GM18858 (cell line): ENCODE measurements at regions not wholly inside any gene's neighbourhood (a gene's known extent, or its start where the extent isn't known, plus 50 kb on each side); places are given as distances from the start of the nearest gene placed in this dataset.
"Not testable (repeated sequence)": the region's sequence is repeated elsewhere in the genome, so short reads cannot be mapped to it uniquely, and the experiment has no call there.

Source experiments
- ATAC-seq: cut with Tn5 transposase; IDR thresholded peaks from one replicate; pipeline ENCODE4 v1.9.1; 2021; ENCODE audit not compliant: unreplicated experiment

GRCh38 chr3:187795207-187795960, 50.1 kb upstream of the BCL6 start:
- ATAC-seq: no peak

DNA sequence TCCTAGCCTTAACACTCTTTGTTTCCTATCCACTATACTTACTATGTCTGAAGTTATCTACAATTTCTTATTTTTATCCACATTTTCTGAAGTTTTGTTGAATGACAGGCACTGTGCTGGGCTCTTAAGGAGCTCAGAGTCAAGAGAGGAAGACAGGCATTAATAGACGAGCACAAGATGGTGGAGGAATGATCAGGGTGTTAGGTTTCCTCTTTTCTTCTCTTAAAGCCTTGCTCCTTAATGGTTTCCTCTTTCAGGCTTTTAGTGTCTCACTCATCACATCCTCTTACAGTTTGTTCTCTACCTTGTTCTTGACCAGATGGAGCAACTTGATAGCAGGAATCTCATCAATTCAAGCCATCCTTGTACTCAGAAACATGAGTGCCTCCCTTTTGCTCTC, 52.9 kb upstream of the BCL6 start:
- no peak for ATAC-seq

GRCh38 chr3:187798531-187799530, 53.6 kb upstream of the BCL6 start:
- ATAC-seq: no peak

DNA sequence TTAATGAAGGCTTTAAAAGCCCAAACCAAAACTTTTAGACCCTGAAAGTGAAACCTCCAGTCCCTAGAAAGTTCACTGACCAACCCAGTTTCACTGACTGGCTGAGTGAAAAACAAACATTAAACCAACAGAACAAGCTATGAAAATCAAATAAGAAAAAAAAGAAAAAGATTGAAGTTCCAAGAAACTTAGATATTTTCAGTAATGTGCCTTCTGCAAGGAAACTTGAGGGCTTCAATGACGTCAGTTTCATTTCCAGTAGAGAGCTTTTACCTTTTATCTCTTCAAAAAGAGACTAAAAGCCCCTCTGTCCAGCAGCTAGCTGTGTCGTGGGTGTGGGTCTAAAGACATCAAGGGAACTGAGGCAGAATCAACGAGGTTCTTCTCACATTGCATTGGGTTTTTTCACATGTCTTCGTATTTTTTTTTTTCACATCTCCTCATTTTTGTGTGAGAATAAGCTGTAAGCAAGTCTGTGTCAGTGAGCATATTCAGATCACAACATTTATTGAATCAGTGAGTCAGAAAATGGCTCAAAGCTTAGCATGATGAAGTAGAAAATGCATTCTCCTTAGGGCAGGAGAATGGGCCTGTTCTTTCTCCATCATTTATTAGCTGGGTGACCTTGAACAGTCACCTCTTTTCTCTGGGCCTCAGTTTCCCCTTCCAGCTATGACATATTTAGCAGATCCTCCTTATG, 54.8 kb upstream of the BCL6 start:
- ATAC-seq: peak; percentile 29

DNA sequence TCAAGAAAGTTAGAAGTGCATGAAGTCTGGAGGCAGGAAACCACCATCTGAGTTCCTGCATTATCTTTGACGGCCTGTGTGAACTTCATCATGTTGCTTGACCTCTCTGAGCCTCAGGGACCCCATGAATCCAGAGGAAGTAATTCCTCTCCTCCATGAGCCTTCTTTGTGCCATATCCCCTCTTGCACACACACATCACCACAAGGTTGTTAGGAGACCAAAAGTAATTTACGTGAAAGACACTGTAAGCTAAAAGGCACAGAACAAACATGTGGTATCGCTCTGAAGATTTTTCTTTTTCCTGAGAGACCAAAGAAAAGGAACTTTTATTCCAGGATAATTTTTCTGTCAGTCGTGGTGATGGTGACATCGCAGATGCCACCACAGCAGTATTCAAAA, 55.9 kb upstream of the BCL6 start:
- no peak for ATAC-seq

DNA sequence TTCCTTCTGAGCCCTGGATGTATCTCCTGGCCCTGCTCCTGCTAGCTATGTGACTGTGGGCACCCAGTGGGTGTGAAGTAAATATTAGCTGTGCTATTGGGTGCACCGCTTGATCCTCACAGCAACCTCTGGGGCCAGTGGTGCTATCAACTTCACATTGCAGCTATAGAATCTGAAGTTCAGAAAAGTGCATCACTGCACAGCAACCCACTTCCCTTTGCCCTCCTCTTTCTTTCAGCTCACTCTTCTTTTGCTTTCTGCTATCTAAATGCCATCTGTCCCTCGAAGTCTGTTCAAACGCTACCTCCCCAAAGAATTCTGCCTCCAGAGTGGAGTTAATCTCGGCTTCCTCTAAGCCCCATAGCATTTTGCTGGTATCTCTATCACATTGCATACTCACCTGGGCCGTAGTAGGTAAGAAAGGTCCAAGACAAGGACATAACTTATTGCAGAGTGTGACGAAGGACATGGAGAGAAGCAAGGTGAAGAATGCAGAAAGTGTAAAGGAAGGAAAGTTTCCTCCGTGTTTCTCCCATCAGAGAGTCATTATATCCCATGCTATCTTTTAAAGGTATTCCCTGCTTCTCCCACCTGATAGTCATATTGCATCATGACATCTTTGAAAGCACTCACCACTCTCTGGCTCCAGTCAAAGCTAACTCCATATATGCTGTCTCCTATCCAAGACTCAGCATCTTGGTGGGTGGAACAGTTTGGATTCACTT, 57.1 kb upstream of the BCL6 start:
- ATAC-seq: no peak

DNA sequence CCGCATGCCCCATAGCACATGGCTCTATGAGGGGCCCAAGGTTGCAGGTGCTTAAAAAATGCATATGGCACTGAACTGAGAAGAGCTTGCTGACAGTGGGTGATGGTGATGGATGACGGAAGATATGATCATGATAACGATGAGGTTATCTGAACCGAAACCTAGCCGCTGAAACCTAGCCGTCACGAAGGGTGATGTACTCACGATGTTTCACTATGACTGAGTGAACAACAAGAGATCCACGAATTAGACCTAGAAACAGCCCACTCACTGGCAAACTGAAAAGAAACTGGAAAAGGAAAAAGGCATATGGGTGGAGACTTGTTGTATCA, 57.6 kb upstream of the BCL6 start:
- peak; percentile 83 for ATAC-seq

DNA sequence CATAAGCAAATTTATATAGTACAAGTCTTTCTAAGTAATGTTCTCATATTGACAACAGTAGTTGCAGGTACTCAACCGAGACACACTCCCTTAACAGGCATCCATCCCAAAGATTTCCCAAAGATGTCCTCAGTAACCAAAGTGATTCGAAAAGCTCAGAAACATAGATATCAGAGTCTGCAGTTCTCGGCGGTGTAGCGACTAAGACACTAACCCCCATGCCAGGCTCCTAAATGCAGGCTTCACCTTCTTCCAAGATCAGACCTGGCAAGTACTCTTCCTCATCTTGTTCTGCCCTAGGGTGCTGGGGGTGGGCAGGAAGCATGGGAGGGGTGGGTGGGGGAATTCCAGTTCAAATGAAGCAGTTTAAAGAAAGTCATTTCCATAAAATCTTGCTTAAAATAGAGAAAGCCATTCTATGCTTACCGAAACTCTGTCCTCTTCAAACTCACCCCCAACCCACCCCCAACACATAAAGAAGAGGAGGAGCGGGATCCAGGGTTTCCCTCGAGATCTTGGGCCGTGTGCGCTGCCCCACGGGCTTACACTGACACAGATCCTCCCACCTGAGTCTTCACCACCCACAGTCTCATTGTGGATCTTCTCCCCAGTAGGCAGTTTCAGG, 59.0 kb upstream of the BCL6 start:
- ATAC-seq: no peak

DNA sequence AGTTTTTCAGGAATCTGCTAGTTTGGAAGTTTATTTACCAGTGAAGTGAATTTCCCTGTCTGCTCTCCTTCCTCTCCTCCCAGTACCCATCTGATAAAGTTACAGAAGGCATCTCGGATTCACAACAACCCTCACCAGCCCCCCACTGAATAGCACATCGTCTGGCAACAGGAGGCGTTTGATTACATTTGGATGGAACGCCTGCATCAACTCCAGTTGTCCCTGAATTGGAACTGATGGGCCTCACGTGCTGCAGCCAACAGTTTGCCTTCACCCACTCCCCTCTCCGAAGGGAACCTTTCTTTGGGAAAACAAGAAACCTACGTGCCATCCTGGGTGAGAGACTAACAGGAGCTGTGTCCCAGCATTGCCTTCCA, 59.5 kb upstream of the BCL6 start:
- no peak for ATAC-seq

DNA sequence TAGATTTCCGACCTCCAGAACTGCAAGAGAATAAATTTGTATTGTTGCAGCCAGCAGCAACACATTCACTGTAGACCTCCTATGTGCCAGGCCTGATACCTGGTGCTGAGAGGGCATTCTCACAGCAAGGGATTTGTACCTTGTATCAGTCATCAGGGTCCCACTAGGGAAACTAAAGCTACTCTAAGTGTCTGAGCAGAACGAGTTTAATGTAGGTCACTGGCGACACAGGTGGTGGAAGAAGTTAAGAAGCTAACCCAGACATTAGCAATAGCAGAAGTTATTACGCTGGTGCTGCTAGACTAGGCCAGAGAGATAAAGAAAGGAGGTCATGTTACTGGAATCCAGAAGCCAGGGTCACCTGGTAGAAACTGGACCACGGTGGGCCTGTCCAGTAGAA, 60.5 kb upstream of the BCL6 start:
- no peak for ATAC-seq

DNA sequence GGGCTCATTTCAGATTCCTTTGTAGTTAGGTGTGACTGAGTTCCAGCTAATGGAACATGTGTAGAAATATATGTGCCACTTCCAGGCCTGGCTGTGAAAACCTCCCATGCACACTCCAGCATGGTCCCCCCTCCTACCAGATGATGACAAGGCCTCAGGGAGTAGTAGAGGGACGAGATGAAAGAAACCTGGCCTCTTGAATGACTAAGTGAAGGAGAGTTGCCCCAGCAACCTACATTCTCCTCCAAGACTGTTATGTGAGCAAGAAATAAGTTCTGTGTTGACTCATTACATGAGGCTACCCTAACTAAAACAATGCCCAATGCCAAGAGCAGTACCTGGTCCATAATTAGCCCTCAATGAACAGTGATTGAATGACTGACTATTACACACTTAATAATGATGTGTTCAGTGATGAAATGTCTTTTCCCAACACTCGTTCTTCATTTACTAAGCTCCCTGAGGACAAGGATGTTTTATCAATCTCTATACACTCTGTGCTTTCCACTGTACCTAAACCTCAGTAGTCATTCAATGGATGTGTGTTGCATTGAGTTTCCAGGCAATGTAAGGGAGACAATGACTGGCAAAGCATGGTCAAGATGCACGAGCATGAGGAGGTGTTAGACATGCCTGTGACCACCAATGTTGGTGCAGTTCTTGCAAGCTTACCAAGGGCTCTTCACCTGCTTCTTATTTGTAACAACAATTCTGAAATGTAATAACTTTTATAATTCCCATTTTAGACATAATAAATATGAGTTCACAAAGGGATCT, 62.0 kb upstream of the BCL6 start:
- no peak for ATAC-seq

DNA sequence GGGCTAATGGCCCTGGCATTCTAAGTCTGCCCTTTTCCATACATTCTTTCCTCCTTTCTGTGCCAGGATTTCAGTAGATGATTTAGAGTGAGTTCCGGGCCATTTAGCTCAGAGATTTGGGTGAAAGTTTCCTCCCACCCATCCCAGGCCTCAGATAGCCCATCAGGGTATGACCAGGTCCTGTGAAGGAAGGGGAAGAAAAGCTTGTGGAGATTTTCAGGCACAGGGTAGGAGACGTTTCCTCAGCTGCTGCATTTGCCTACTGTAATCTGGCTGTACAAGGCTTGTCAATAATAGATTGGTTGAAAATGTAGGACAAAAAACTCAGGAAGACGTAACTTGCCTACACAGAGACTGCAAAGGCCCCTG, 63.2 kb upstream of the BCL6 start:
- no peak for ATAC-seq

DNA sequence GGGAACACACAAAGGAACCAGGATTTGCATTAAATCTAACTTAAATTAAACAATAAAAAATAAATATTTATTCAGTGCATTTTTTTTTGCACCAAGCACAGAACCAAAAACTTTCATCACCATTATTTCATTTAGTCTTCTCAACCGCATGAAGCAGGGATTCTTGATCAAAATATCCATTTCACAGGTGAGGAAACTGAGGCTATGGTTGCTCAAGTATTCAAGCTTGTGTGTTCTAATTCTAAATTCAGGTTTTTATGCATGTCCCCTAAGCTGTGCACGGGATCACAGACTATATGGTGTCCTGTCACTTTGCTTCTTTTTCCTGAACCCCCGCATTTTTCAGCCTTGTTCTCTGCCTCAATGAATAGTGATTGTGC, 64.3 kb upstream of the BCL6 start:
- no peak for ATAC-seq

- no peak for ATAC-seq
These were observed 64.8 kb upstream of the BCL6 start for GRCh38 chr3:187810021-187810446.

- no peak for ATAC-seq
These were observed 66.5 kb upstream of the BCL6 start for GRCh38 chr3:187811585-187812250.

DNA sequence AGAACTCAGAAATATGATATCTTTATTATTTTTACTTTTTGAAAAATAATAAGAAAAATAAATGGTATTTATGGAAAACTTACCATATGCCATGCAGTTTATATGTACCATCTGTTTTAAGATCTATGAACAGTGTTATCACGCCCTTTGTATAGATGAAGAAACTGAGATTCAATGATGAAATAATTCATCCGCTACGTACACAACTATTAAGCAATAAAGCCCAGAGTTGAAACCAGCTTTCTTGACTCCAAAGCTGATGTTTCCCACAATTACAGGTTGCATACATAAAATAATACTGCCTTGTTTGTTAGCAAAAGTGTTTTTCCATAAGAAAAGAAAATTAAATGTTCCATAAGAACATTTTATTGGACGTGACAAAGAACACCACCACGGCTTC, 67.2 kb upstream of the BCL6 start:
- no peak for ATAC-seq

- ATAC-seq: no peak
These were observed 67.9 kb upstream of the BCL6 start for GRCh38 chr3:187813198-187813597.

- not testable (repeated sequence) for ATAC-seq
These were observed 72.5 kb upstream of the BCL6 start for GRCh38 chr3:187817766-187818165.

DNA sequence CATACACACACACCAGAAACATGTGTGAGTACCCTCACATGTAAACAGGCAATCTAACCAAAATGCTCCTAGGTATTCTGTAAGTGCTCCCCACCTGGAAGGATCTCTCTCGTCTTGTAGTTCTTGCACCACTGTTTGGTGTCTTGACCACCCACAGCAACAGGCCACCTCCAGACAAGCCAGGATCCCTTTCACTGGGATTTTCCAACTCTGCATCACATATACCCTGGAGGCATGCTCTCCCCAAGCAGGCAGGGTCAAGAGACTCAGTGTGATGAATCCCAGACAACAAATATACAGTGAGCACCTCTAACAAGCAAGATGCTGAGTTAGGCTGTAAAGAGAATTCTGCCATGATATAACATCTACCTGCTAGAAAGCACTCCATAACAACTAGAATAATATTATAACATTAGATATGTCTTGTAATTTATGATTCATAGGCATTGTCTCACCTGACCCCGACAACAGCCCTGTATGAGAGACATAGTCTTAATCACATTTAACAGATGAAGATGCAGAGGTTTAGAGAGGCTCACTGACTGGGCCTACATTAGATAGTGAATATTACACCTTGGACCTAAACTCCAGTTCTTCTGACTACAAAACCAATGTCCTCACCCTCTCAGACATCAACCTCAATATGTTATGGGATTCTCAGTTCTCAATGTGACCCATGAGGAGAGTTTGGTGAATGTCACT, 76.5 kb upstream of the BCL6 start:
- ATAC-seq: no peak
